ENCODE measurements at regions not wholly inside any gene's neighbourhood (a gene's known extent, or its start where the extent isn't known, plus 50 kb on each side); places are given as distances from the start of the nearest gene placed in this dataset.

GRCh38 chr16:26335236-26335853 lies 643.6 kb downstream of the HS3ST4 start:
- no peak for ATAC-seq
- DNase-seq (ENCODE audit: extremely low read depth in 1 of 4, low spot score in 3 of 4), result no peak
- CTCF ChIA-PET (ENCODE audit: low intra/inter-chr PET ratio), result no interaction called here
- Histone ChIP-seq H3K79me2 (ENCODE audit: control insufficient read depth, insufficient read depth, low read length) (no peaks in the 10 kb centered on the region), H2AFZ (ENCODE audit: low read depth, low read length) (no peak overlapping the region), H3K27me3 (ENCODE audit: control insufficient read depth in 2 of 2, insufficient read depth in 2 of 2, low read length in 2 of 2) (no peaks in the 10 kb centered on the region), H3K9ac (ENCODE audit: insufficient read depth in 1 of 2, low read depth in 2 of 2, low read length in 2 of 2) (no peak overlapping the region), H3K9me1 (ENCODE audit: control insufficient read depth, insufficient read depth, low read length) (no peaks in the 10 kb centered on the region), H3K4me1 (replicated peaks in 1 of 2; ENCODE audit: control insufficient read depth in 2 of 2, insufficient read depth in 2 of 2, low read length in 2 of 2) (no peaks in the 10 kb centered on the region), H3K4me2 (ENCODE audit: insufficient read depth, low read length) (no peak overlapping the region), H4K20me1 (replicated peaks; ENCODE audit: control insufficient read depth, insufficient read depth, low read length) (no peaks in the 10 kb centered on the region), H3K9me3 (replicated peaks; ENCODE audit: control insufficient read depth, insufficient read depth, low read depth, low read length) (no peaks in the 10 kb centered on the region), H3K36me3 (ENCODE audit: control insufficient read depth, insufficient read depth, low read length) (no peaks in the 10 kb centered on the region), H3K4me3 (no peak overlapping the region), H3K27ac (ENCODE audit: extremely low read depth, low read depth, low read length) (no peak overlapping the region)
- intact Hi-C loops (cut with micrococcal nuclease), result no loop called here
- in situ Hi-C loops (cut with MboI), result no loop called here
- no peak for TF ChIP-seq FOXJ2 (tag; IDR thresholded peaks at IDR 0.05)
- no peak for TF ChIP-seq HES1 (IDR thresholded peaks at IDR 0.05; ENCODE audit: low read depth)
- TF ChIP-seq SLC30A9 (CRISPR knock-in tag; IDR thresholded peaks at IDR 0.05), result no peak
- no peak for TF ChIP-seq ZNF785 (CRISPR knock-in tag; IDR thresholded peaks at IDR 0.05)
- TF ChIP-seq ZNF699 (CRISPR knock-in tag; IDR thresholded peaks at IDR 0.05; ENCODE audit: insufficient replicate concordance), result no peak
- TF ChIP-seq ZNF507 (tag; conservative IDR thresholded peaks at IDR 0.05), result no peak
- no peak for TF ChIP-seq ILF3 (IDR thresholded peaks at IDR 0.05; ENCODE audit: borderline replicate concordance)
- POLR2A ChIA-PET, result no interaction called here
- FAIRE-seq, result no peak
- BruUV-seq (replicated peaks), result no TSS peak
- 2% methylated on average over 6 of the region's 6 CpGs for WGBS (ENCODE audit: insufficient coverage, low coverage, missing lambda C conversion rate)
